ENCODE measurements at regions not wholly inside any gene's neighbourhood (a gene's known extent, or its start where the extent isn't known, plus 50 kb on each side); places are given as distances from the start of the nearest gene placed in this dataset.

- H3K4me3 ChIP-seq (ENCODE audit: low read depth, low read length), result no peak overlapping the region
- TF ChIP-seq CTCF (IDR thresholded peaks at IDR 0.05; ENCODE audit: insufficient read depth, low read depth, low read length), result no peak
- H3K36me3 ChIP-seq (ENCODE audit: control insufficient read depth, insufficient read depth, low read length), result no peaks in the 10 kb centered on the region
- CTCF ChIA-PET, result no interaction called here
- no peaks in the 10 kb centered on the region for H3K27me3 ChIP-seq (ENCODE audit: control insufficient read depth, insufficient read depth, low read length)
- POLR2A ChIA-PET, result no interaction called here
- DNase-seq (ENCODE audit: low read depth), result no peak
Observed at GRCh38 chr7:91420606-91421005, 156.4 kb downstream of the FZD1 start.

GRCh38 chr7:91421018-91421417, 156.8 kb downstream of the FZD1 start:
- TF ChIP-seq CTCF (IDR thresholded peaks at IDR 0.05; ENCODE audit: insufficient read depth, low read depth, low read length), result no peak
- CTCF ChIA-PET, result no interaction called here
- POLR2A ChIA-PET, result no interaction called here

DNA sequence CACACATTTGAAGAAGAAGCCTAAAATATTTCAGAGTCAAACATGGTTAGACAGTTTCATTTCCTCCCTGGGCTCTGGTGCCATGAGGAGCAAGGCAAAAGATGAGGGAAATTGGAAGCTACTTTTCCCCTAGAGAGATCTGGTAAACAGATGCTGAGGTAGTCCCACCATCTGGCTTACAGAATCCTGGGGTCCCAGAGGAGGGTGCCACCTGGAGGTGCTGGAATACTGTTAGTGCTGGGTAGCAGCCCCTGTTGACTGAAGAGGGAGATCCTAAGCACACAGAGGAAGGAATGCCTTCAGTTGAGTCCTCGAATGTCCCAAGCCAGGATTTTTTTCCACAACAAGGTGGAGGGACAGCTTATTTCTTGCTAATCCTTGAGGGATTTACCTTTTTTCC, 160.1 kb downstream of the FZD1 start:
- Histone ChIP-seq H3K36me3 (ENCODE audit: control insufficient read depth, insufficient read depth, low read length) (no peaks in the 10 kb centered on the region), H3K27me3 (ENCODE audit: control insufficient read depth, insufficient read depth, low read length) (peaks cover 2% of the 10 kb centered on the region; the same call in 1 of the 2 replicates), H3K4me3 (ENCODE audit: low read depth, low read length) (no peak overlapping the region)
- POLR2A ChIA-PET, result no interaction called here
- CTCF ChIA-PET, result interaction anchor here (1.2 kb wide), 1 partner anchor 341 kb away, joined by 4 read pairs; no protein-coding TSS in a partner anchor
- DNase-seq (ENCODE audit: low read depth), result no peak
- TF ChIP-seq CTCF (IDR thresholded peaks at IDR 0.05; ENCODE audit: insufficient read depth, low read depth, low read length), result no peak

More at GRCh38 chr7:91421018-91421417, 156.8 kb downstream of the FZD1 start:
- H3K36me3 ChIP-seq (ENCODE audit: control insufficient read depth, insufficient read depth, low read length), result no peaks in the 10 kb centered on the region
- no peaks in the 10 kb centered on the region for H3K27me3 ChIP-seq (ENCODE audit: control insufficient read depth, insufficient read depth, low read length)
- H3K4me3 ChIP-seq (ENCODE audit: low read depth, low read length), result no peak overlapping the region
- DNase-seq (ENCODE audit: low read depth), result no peak

DNA sequence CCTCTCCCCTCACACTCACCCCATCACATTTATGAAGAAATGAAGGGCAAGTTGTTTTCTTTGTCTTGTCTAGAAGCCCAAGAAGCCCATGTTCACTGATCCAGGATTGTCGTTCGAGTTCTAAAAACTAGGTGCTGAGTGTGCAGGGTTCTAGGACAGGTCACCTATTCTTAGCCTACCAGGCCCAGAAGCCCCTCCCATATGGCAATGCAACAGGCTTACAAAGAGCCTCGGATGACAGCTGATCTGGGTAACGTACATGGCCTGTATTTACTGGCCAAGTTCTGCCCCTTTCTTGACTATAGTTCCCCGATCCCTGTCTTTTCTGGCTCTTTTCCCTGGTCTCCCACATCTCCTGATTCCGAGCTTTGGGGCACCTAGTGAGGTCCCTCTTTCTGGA, 160.9 kb downstream of the FZD1 start:
- TF ChIP-seq CTCF (IDR thresholded peaks at IDR 0.05; ENCODE audit: insufficient read depth, low read depth, low read length), result no peak
- Histone ChIP-seq H3K36me3 (ENCODE audit: control insufficient read depth, insufficient read depth, low read length) (no peaks in the 10 kb centered on the region), H3K27me3 (ENCODE audit: control insufficient read depth, insufficient read depth, low read length) (peaks cover 2% of the 10 kb centered on the region; the same call in 1 of the 2 replicates), H3K4me3 (ENCODE audit: low read depth, low read length) (no peak overlapping the region)
- ChIA-PET POLR2A (no interaction called here), CTCF (interaction anchor here (0.8 to 1.2 kb wide), 2 partner anchors 20 to 342 kb away, joined by 3 to 4 read pairs; no protein-coding TSS in a partner anchor)
- no peak for DNase-seq (ENCODE audit: low read depth)

- H3K36me3 ChIP-seq (ENCODE audit: control insufficient read depth, insufficient read depth, low read length), result no peaks in the 10 kb centered on the region
- TF ChIP-seq CTCF (IDR thresholded peaks at IDR 0.05; ENCODE audit: insufficient read depth, low read depth, low read length), result no peak
- no peak for DNase-seq (ENCODE audit: low read depth)
- ChIA-PET POLR2A (no interaction called here), CTCF (no interaction called here)
- H3K4me3 ChIP-seq (ENCODE audit: low read depth, low read length), result no peak overlapping the region
- H3K27me3 ChIP-seq (ENCODE audit: control insufficient read depth, insufficient read depth, low read length), result peaks cover 2% of the 10 kb centered on the region; the same call in 1 of the 2 replicates
Observed at GRCh38 chr7:91427051-91427450, 162.8 kb downstream of the FZD1 start.
